NCI-H1930 (cell line): ENCODE measurements at regions not wholly inside any gene's neighbourhood (a gene's known extent, or its start where the extent isn't known, plus 50 kb on each side); places are given as distances from the start of the nearest gene placed in this dataset.

ENCODE experiments used
- DNase-seq, 2 experiments: peaks; one replicate each; lab custom pipeline; 2025; lab: John Stamatoyannopoulos, UW

DNA sequence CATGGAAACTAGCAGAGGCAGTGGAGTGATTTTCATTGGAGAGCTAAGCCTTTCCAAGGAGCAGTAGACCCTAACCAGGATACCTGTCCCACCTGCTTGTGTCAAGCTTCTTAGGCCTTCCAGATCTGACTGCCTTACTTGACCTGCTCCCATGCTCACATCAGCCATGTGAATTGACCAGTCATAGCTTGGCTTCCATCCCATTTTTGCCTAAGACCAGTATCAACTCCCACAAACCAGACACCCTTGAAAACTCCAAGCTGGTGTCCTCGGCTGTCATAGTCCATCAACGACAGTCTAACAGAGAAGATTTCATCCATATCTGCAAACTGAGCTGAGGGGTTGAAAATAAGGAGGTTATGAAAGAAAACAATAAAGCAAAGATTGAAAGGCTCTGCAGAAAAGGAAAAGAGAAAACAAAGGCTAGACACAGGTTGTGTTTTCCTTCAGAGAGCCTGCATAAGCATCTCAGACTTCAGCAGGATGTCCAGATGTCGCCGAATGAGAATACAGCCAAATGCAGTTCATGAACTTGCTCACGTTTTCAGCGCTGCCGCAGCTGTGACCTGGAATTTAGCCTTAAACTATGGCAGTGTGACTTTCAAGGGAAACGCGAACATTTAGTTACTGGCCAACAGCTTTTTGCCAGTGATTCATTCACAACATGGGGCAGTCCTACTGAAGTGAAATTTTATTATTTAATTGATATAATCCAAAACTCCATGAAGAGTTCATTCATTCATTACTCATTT is 868.1 kb upstream of the ID2 start:
- no peak for DNase-seq

GRCh38 chr2:7815726-7816125 is 866.1 kb upstream of the ID2 start:
- no peak for DNase-seq

DNA sequence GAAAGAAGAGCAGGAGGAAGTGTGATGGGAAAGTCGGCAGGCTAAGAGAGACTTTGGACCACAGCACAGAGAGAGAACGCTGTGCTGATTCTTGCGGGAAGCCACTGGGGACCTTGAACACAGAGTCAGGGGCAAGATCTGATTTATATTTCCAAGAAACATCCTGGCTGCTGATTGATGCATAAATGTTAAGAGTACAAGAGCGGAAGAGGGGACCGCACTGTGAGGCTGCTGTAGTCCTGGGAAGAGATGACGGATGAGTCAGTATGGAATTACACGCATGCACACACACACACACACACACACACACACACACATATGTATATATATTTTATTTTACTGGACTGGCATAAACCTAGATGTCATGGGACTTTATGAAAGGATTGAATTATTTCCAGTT is 865.6 kb upstream of the ID2 start:
- DNase-seq = no peak

DNA sequence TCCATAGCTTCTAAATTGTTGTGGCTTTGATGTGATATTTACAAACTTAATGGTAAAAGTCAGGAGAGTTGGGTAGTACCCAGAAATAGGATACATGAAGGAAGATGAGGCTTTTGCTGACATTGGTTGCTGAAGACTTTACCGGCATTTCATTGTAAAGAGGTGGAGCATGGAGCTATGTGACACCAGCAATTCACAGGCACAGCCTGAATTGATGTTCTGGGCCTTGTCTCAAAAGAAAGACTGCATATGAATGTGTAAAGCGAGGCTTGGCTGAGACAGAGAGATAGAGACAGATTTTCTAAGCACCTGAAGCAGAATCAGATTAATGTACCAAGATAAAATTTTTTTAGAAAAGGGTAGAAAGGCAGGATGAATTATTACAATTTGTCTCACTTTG is 864.9 kb upstream of the ID2 start:
- DNase-seq = no peak

GRCh38 chr2:7819316-7819715 is 862.5 kb upstream of the ID2 start:
- DNase-seq = no peak

DNA sequence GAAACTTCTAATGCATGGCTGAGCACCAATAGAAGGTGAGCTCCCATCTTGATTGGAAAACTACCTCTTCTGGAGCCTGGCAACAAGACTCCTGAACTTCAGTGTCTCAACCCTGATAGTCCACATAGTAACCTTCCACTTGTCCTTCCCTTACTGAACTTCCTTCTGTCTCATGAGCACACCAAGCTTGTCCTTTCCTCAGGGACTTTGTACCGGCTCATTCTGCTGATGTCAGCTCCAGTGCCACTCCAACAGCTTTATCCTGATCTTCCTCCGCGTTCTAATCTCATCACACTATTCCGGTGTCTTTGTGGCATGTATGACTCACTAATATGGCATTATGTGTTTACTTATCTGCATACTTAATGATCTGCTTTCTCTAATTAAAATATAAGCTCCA is 862.0 kb upstream of the ID2 start:
- no peak for DNase-seq

DNA sequence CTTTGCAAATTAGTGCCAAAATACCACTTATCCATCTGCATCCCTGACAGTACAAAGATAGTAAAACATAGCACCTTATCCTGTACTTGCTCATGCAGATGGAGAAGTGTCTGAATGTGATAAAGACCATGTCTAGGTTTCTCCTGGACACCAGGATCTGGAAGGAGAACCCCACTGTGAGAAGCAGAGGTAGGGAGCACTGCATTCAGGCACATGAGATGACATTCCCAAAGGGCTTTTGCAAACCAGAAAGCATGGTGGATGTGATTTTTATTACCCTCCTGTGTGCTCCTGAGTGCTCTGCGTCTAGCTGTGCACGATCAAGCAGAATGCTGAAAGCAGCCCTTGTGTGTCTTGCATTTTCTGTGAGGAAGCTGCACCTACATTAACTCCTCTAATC is 857.6 kb upstream of the ID2 start:
- no peak for DNase-seq

DNA sequence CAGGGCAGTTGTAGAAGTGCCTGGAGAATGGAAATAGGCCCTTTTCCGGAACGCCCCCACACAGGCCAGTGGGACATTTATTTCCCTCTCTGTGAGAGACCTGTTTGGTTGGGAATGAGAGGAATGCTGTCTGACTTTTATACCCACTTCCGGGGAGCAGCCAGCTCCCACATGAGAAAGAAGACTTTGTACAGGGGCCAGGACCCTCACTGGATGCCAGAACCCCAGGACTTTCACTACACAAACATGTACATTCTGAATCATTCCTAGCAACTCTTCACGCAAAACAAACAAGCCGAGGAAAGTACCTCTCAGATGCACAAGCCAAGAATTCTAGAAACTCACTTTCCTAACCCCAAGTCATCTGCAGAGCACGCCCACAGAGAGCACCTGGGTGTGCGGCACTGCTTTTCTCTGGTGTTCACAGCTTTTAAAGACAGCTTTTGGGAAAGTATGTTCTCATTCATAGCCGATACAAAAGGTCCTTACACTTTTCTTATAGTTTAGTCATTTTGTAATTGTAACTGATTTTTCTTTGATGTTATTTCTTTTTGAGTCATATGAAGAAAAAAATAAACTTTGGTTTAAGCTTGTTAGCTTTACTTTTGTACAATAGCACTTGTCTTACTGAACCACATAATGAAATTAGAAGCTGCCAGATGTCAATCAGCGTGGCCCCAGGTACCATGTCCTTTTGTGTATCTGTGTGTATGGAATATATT is 856.1 kb upstream of the ID2 start:
- DNase-seq = no peak

- no peak for DNase-seq
Observed at GRCh38 chr2:7826656-7827055, 855.2 kb upstream of the ID2 start.

DNA sequence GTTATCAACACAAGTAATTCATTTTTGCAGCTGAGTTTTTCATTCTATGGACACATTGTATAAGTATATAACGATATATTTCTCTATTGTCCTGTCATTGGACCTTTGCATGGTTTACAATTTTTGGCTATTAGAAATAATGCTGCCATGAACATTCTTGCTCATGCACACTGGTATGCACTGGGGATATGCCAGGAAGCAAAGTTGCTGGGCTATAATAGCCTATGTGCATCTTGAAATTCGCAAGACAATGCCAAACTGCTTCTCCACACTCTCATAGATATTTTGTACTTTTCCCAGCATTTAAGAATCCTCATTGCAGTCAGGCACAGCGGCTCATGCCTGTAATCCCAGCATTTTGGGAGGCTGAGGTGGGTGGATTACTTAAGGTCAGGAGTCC is 852.6 kb upstream of the ID2 start:
- no peak for DNase-seq

- no peak for DNase-seq
Observed at GRCh38 chr2:7830616-7831015, 851.2 kb upstream of the ID2 start.

DNA sequence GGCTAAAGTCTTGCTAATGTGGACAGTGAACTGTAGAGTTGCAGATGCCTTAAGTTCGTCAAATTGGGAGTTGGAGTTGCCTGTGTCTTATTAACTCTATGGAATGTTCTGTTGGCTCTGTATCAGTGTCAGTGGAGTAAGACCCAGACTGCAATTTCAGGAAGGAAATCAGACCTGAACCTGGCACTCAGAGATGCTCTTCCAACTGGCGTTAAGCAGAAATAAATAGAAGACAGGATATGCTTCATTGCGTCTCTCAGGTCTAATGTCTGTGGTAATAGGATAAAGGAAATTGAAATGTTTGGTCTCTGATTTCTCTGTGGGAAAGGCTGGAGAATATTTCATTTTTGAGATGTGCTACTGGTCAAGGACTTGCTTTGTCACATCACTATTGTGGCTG is 846.7 kb upstream of the ID2 start:
- no peak for DNase-seq

GRCh38 chr2:7835693-7836680 is 845.9 kb upstream of the ID2 start:
- no peak for DNase-seq

GRCh38 chr2:7837237-7837760 is 844.6 kb upstream of the ID2 start:
- DNase-seq = no peak

- DNase-seq = no peak
Observed at GRCh38 chr2:7838669-7839068, 843.2 kb upstream of the ID2 start.

DNA sequence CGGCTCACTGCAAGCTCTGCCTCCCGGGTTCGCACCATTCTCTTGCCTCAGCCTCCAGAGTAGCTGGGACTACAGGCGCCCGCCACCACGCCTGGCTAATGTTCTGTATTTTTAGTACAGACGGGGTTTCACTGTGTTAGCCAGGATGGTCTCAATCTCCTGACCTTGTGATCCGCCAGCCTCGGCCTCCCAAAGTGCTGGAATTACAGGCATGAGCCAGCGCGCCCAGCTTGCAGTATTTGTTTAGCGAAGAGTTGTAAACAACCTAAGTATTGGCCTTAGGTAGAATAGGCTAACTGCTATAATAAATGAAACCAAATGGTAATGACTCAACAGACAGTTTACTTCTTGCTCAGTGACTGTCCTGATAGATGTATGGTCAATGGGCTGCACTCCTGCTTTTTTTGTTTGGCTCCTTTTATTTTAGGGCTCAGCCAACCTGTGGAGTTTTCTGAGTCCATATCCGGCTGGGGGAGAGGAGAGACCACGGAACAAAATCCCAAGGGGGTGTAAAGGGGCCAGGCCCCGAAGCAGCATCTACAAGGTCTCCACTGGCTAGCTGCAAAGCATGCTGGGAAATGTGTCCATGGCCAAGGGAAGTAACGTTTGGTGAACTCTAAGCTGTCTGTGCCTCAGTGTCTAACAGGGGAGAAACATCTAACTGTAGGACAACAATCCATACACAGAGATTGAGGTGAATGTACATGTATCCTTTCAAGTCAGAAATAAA is 841.0 kb upstream of the ID2 start:
- no peak for DNase-seq

DNA sequence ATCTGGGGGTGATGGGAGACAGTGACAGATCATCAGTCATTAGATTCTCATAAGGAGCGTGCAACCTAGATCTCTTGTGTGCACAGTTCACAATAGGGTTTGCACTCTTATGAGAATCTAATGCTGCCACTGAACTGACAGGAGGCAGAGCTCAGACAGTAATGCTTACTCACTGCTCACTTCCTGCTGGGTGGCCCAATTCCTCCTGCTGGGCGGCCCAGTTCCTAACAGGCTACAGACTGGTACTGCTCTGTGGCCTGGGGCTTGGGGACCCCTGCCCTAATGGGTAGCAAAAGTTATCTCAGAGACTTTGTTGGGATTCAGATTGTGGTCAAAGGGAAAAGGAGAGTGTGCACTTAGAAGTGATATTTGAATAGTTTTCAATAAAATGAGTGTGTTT is 840.1 kb upstream of the ID2 start:
- DNase-seq = no peak

GRCh38 chr2:7844414-7844965 is 837.4 kb upstream of the ID2 start:
- no peak for DNase-seq

GRCh38 chr2:7845332-7845731 is 836.5 kb upstream of the ID2 start:
- DNase-seq = no peak

DNA sequence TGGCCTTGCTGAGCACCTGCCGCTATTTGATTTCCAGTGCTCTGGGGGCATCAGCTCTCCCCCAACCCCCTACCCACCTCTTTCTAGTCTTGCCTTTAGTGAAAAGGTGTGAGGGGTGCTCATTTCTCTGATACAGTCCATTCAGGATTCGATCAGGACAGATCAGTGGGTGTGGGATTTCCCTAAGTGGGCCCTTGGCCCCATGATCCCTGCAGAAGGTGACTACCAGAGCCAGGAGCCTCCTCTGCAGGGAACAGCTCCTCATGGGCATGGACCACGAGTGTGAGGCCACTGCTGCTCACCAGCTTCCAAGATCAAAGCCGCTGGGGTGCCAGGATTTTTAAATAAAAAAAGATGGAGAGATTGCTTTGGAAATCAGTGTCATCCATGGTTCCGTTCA is 835.2 kb upstream of the ID2 start:
- no peak for DNase-seq

- no peak for DNase-seq
Observed at GRCh38 chr2:7847321-7847720, 834.5 kb upstream of the ID2 start.
